T47D (cell line): ENCODE measurements at regions not wholly inside any gene's neighbourhood (a gene's known extent, or its start where the extent isn't known, plus 50 kb on each side); places are given as distances from the start of the nearest gene placed in this dataset.
"Not testable (repeated sequence)": the region's sequence is repeated elsewhere in the genome, so short reads cannot be mapped to it uniquely, and the experiment has no call there.

Experiments used
- DNase-seq, 2 experiments: peaks; one replicate each; pipeline versions ENCODE4 v3.0.0 to v3.0.0-alpha.2; 2011 to 2012; ENCODE audit warnings: low read depth in 1 of 2, low spot score in 1 of 2
- JUND ChIP-seq: IDR thresholded peaks from 2 replicates; pipeline ENCODE4 v1.6.1; 2012; ENCODE audit warnings: low read depth
- in situ Hi-C: cut with HindIII; loops from 2 replicates; pipeline ENCODE4 v1.10.0; 2016; ENCODE audit warnings: low sequenced_read_pairs, low pct_unique_long_range_greater_than_20kb

DNA sequence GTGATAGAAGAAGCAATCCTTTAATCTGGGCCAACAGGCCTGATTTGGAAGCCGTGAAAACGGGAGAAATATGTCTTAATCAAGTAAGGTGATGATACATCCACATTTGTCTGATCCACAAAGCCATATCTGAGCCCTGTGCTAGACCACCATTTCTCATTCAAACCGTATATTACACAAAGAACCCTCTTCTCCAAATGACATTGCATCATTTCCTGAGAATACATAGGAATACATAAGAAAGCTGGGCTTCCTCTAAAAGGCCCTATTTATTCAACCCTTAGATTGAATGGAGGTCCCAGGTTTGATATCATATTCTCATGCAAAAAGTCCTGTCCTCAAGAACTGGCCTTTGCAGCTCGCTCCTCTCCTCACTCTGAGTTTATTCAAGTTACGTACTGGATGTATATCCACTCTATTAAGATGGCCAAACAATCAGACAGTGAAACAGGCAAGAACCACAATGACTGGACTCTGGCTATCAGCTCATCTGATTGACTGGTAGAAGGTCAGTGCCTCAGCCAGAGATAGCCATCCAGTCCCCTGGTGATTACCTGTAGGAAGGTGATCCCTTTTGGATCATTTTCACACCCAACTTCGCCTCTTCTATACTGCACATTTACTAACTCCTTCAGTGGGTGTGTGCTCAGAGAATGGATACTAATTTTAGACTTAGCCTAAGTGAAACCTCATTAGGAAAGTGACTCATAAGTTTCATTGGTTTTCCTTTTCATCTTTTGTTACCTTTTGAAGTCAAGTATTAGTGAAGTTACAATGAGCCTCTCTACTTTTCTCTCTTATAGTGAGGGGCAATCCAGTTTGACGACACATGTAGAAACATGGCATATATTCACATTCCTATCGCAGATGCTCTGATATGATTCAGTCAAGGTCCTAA is 167.6 kb upstream of the WWC1 start:
- TF ChIP-seq JUND: no peak
- in situ Hi-C loops: no loop called here
- no peak for DNase-seq

DNA sequence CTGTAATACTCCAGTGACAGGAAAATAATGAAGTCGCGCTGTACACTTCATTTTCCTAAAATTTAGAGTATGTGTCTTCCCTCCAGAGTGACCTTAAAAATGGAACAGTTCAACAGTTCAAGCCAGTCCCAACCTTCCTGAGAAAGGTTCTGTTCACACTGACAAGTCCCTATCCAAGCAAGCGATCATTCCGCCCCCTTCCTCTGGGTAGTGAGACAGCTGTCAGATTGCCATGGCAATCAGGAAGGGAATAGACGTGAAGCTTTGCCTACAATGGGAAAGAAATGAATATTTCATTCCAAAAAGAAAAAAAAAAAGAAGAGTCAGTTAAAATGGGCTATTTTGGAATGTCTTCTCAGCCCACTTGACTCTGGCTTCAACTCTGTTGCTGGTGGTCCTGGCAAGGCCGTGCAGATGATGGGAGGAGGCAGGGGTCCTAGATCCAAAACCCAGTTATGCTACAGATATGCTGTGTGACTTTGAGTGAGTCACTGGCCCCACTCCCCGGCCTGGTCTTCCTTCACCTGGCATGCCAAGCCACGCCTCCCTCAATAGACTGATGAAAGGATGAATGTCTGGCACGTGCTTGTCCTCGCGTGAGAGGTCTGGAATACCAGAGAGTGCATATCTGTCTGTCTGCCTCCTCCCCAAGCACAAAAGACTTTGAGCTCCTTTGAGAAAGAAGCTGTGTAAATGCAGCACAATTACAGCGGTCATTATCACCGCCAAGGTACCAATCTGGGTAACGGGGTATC is 165.8 kb upstream of the WWC1 start:
- no peak for TF ChIP-seq JUND
- in situ Hi-C loops: no loop called here
- DNase-seq: no peak

DNA sequence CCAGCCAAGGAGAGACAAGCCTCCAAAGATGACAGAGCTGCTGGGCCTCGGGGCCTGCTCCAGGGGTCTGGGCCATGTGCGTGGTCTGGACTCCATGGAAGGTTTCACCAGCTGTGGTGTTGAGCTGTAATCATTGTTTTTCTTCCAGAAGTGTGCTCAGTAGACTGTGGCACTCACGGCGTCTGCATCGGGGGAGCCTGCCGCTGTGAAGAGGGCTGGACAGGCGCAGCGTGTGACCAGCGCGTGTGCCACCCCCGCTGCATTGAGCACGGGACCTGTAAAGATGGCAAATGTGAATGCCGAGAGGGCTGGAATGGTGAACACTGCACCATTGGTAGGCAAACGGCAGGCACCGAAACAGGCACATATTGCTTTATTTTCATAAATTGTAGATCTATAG is 164.8 kb upstream of the WWC1 start:
- in situ Hi-C loops: no loop called here

DNA sequence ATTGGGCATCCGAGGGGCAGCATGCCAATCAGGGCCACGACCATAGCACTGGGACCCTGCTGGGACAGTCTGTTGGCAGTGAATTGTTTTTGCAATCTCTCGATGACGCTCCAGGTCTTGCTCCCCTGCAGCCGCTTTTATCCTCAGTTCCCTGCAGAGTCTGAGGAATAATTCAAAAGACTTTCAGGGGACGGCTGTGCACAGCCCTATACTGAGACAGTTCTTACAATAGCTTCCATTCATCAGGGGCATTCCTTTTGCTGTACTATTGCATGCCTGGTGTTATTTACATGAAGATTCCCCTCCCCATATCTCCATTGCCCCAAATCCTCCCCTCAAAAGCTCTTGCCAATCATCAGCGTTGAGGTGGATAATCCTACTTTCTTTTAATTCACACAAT is 163.3 kb upstream of the WWC1 start:
- TF ChIP-seq JUND: no peak
- no peak for DNase-seq
- in situ Hi-C loops: no loop called here

More for the DNA sequence above, 164.8 kb upstream of the WWC1 start:
- DNase-seq: no peak
- no peak for TF ChIP-seq JUND

DNA sequence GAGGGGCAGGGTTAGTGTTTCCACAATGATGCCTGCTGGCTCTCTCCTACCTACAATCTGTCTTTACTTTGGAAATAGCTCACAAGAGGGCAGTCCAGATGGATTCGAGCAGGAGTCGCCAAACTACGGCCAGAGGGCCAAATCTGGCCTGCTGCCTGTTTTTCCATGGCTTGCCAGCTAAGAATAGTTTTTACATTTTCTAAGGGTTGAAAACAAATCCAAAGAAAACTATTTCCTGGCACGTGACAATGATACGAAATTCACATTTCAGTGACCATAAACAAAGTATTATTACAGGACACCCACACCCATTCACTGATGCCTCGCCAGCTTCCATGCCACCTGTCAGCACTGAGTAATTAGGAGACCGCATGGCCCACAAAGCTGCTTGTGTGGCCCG is 162.9 kb upstream of the WWC1 start:
- in situ Hi-C loops: no loop called here
- no peak for TF ChIP-seq JUND
- DNase-seq: no peak

DNA sequence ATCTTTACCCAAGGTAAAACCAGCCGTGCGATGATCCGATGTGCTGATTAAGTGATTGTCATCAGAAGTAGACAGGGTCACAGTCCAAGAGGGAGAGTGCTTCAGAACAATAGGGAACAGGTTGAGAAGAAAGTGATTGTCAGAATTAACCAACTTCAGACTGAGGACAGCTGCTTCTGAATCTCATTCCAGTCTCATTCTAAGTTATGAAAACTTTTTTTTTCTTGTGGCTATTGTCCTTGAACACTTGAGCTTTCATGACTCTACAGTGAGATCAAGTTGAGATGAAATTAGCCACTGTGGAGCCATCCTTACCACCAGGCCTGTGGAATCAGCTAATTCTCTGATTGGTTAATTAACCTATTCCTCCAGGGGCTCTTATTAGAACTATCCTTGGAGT is 159.9 kb upstream of the WWC1 start:
- in situ Hi-C loops: no loop called here

DNA sequence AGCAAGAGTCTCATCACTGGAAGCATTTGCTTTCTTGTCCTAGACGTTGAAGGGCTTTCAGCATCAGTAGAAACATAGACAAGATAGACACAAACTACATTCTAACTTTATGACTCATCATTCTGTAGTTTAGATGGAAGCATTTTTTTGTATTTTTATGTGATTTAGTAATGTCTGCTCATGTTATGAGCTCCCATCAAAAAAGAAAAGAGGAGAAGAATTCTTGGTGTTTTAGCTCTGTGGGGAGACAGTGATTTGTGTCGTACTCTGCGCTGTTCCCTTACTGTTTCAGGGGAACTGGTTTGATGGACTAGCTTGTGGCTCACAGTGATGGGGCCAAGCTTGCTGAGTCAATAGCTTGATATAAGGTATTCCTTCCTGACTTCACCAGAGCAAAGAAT is 159.2 kb upstream of the WWC1 start:
- in situ Hi-C loops: no loop called here
- no peak for TF ChIP-seq JUND
- no peak for DNase-seq

More for the DNA sequence above, 159.9 kb upstream of the WWC1 start:
- no peak for TF ChIP-seq JUND
- no peak for DNase-seq

DNA sequence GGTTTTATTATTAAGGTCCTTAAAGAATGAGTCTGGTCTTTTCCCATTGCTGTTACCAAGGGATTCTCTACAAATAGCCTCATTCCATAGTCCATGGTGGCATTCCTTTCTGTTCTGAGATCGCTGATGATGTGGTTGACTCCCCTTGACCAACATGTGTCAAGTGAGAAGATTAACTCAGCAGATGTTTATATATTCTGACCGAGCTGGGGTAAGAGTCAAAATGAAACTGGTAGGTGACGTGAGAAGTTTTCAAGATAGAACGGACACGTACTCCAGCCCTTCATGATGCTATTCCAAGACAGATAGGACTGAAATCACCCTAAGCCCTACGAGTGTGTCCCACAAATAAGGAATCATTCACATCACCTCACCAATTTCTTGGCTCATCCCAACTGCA is 155.5 kb upstream of the WWC1 start:
- DNase-seq: no peak
- in situ Hi-C loops: no loop called here
- no peak for TF ChIP-seq JUND

DNA sequence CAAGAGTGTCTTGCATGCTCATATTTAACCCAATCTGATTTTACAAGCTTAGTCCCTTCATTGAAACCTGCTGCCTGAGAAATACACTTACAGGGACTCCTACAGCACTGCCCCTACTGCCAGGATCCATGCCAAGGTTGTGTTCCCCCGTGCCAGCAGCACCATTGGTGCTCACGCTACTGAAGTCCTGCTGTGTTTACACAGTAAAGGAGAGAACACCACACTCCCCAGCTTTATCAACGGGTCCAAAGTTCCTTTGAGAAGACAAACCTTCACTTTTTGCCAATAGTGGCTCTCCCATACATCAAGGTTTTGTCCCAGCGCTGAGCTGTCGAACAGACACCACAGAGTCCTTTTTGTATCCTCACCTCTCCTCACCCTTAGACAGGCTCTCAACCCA is 155.1 kb upstream of the WWC1 start:
- DNase-seq: no peak
- TF ChIP-seq JUND: no peak
- in situ Hi-C loops: no loop called here

DNA sequence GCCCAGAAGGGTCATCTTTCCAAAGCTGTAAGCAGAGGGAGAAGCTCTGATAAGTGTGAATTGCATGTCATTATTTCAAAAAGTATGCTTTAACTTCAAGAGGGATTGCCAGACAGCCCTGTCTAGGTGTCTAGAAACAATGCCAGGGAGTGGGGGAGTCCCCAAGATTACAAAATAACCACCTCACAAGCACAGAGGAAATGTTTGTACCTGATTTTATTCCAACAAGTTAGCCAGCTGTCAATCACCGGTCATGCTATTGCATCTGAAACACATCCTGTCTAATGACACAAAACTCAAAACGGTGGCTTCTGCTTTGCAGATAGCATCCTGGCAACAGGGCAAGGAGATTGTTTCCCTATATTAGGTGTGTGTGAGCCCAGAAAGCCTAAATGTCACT is 154.2 kb upstream of the WWC1 start:
- in situ Hi-C loops: no loop called here
- no peak for TF ChIP-seq JUND
- no peak for DNase-seq

DNA sequence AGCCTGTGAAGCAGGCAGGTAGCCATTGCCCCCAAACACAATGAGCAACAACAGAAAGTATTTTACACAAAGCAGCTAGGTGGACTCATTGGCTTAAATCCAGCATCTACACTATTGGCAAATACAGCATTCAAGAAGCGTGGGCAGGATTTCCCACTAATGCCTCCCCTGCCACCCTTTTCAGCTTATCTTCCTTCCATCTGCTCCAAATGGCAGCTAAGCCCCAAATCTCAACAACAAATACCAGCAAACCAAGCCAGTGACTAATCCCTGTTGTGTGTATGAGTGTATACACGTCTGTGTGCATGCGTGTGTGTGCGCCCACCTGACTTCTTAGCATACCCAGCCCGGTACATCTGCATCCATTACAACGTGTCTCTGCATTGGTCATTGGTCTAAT is 151.2 kb upstream of the WWC1 start:
- no peak for DNase-seq
- in situ Hi-C loops: no loop called here
- no peak for TF ChIP-seq JUND

DNA sequence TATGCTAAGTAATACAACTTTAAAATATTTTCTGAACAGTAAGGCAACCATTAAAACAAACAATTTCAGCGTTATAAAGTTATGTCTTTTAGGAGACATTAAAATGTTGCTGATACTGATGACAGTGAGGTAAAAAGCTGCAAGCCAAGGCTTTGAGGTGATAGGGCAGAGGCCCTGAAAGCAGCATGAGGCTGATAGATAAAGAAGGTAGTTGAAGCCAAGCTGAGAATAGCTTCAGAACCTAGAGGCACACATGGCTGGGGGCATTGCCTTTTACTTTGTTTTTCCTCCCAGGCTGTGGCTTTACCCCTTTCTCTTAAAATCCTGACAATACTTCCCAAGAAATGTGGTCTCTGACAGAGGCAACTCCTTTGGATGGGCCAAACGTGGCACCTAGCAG is 149.0 kb upstream of the WWC1 start:
- in situ Hi-C loops: no loop called here
- no peak for TF ChIP-seq JUND

DNA sequence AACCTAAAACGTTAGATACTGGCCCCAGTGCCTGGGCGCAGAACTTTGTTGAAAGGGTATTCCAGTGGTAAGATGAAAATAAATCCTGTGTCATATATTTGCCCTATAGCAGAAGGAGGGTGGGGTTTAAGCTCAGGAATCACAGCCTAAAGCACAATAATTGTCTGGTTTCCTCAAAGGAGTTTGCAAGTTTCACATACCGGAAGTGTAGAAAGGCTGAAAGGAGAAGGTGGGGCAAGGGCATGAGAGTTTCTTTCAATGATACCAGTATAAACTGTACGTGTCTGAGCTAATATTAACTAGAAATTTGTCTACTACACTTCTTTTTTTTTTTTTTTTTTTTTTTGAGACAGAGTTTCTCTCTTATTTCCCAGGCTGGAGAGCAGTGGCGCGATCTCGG is 147.9 kb upstream of the WWC1 start:
- in situ Hi-C loops, DNase-seq: not testable (repeated sequence)

More for the DNA sequence above, 149.0 kb upstream of the WWC1 start:
- DNase-seq: no peak
